ENCODE measurements at regions not wholly inside any gene's neighbourhood (a gene's known extent, or its start where the extent isn't known, plus 50 kb on each side); places are given as distances from the start of the nearest gene placed in this dataset.
"Not testable (repeated sequence)": the region's sequence is repeated elsewhere in the genome, so short reads cannot be mapped to it uniquely, and the experiment has no call there.

DNA sequence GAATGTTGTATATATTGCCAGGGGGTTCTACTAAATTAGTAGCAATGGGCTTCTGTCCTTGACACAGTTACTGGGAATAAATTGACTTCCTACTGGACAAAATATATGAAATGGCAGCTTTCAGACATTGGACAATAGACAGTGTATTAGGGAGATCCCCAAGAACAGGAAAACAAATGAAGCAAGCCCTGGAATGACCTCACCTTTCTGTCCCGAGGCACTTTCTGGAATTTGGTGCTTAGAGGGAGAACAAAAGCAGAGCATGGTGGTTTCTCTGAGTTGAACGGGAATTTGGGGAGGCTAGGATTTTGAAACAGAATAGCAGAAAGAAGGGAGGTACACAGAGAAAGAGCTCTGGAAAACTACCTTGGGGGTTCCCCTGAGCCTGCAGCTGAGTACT lies 187.7 kb upstream of the MAGEB2 start:
- Histone ChIP-seq H3K4me3 (no peak overlapping the region), H3K9ac (ENCODE audit: insufficient read depth in 1 of 2, low read length in 2 of 2) (no peak overlapping the region), H3K4me1 (ENCODE audit: control insufficient read depth in 5 of 5, insufficient read depth in 5 of 5, low read length in 5 of 5) (no peaks in the 10 kb centered on the region), H3K36me3 (ENCODE audit: control insufficient read depth in 4 of 4, insufficient read depth in 4 of 4, low read length in 4 of 4) (no peaks in the 10 kb centered on the region), H3K27ac (ENCODE audit: low read depth in 1 of 2, low read length in 1 of 2) (no peak overlapping the region), H3K27me3 (ENCODE audit: control insufficient read depth in 3 of 3, insufficient read depth in 3 of 3, low read length in 2 of 3) (no peaks in the 10 kb centered on the region), H3K9me3 (ENCODE audit: control insufficient read depth in 4 of 4, insufficient read depth in 3 of 4, low read length in 3 of 4) (peaks cover 0 to 2% (median 0%) of the 10 kb centered on the region in 4 donors)
- WGBS, 2 donors = 64 to 71% methylated on average over 2 of the region's 2 CpGs
- TF ChIP-seq, protein P1, sequence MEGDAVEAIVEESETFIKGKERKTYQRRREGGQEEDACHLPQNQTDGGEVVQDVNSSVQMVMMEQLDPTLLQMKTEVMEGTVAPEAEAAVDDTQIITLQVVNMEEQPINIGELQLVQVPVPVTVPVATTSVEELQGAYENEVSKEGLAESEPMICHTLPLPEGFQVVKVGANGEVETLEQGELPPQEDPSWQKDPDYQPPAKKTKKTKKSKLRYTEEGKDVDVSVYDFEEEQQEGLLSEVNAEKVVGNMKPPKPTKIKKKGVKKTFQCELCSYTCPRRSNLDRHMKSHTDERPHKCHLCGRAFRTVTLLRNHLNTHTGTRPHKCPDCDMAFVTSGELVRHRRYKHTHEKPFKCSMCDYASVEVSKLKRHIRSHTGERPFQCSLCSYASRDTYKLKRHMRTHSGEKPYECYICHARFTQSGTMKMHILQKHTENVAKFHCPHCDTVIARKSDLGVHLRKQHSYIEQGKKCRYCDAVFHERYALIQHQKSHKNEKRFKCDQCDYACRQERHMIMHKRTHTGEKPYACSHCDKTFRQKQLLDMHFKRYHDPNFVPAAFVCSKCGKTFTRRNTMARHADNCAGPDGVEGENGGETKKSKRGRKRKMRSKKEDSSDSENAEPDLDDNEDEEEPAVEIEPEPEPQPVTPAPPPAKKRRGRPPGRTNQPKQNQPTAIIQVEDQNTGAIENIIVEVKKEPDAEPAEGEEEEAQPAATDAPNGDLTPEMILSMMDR (IDR thresholded peaks at IDR 0.05; ENCODE audit: control extremely low read depth, extremely low read depth) = no peak
- no peak for ATAC-seq (ENCODE audit: insufficient read depth, low FRiP score)
- DNase-seq = no peak

GRCh38 chrX:30036406-30036805 lies 179.0 kb upstream of the MAGEB2 start:
- 59 to 81% methylated on average over 4 of the region's 4 CpGs for WGBS, 2 donors
- H3K9me3 ChIP-seq (ENCODE audit: control insufficient read depth in 4 of 4, insufficient read depth in 3 of 4, low read length in 3 of 4); H3K9ac ChIP-seq (ENCODE audit: insufficient read depth in 1 of 2, low read length in 2 of 2); H3K27ac ChIP-seq (ENCODE audit: low read depth in 1 of 2, low read length in 1 of 2); H3K36me3 ChIP-seq (ENCODE audit: control insufficient read depth in 4 of 4, insufficient read depth in 4 of 4, low read length in 4 of 4); H3K4me3 ChIP-seq; H3K4me1 ChIP-seq (ENCODE audit: control insufficient read depth in 5 of 5, insufficient read depth in 5 of 5, low read length in 5 of 5); ATAC-seq (ENCODE audit: insufficient read depth, low FRiP score); DNase-seq; H3K27me3 ChIP-seq (ENCODE audit: control insufficient read depth in 3 of 3, insufficient read depth in 3 of 3, low read length in 2 of 3): not testable (repeated sequence)

DNA sequence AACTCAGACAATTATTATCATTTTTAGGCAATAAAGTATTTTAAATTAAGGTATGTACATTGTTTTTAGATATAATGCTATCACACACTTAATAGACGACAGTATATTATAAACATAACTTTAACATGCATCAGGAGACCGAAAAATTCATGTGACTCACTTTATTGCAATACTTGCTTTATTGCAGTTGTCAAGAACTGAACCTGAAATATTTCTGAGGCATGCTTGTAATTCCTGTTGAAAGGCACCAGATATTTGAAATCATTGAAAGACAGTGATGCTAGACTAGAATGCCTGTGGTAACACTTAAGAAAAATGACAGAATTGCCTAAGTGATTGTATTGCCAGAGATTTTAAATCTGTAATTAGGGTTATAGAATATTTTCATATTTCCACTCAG lies 175.6 kb upstream of the MAGEB2 start:
- no peaks in the 10 kb centered on the region for H3K4me1 ChIP-seq (ENCODE audit: control insufficient read depth in 5 of 5, insufficient read depth in 5 of 5, low read length in 5 of 5)
- peaks cover 0 to 7% (median 0%) of the 10 kb centered on the region in 4 donors for H3K9me3 ChIP-seq (ENCODE audit: control insufficient read depth in 4 of 4, insufficient read depth in 3 of 4, low read length in 3 of 4)
- no peak for ATAC-seq (ENCODE audit: insufficient read depth, low FRiP score)
- H3K27me3 ChIP-seq (ENCODE audit: control insufficient read depth in 3 of 3, insufficient read depth in 3 of 3, low read length in 2 of 3) = no peaks in the 10 kb centered on the region
- H3K36me3 ChIP-seq (ENCODE audit: control insufficient read depth in 4 of 4, insufficient read depth in 4 of 4, low read length in 4 of 4) = no peaks in the 10 kb centered on the region
- H3K9ac ChIP-seq (ENCODE audit: insufficient read depth in 1 of 2, low read length in 2 of 2) = no peak overlapping the region
- no peak for DNase-seq
- no peak overlapping the region for H3K27ac ChIP-seq (ENCODE audit: low read depth in 1 of 2, low read length in 1 of 2)
- H3K4me3 ChIP-seq = no peak overlapping the region
- TF ChIP-seq, protein P1 (IDR thresholded peaks at IDR 0.05; ENCODE audit: control extremely low read depth, extremely low read depth) = no peak
- WGBS, 2 donors = 63 to 81% methylated on average over 2 of the region's 2 CpGs

GRCh38 chrX:30060718-30061117 lies 154.6 kb upstream of the MAGEB2 start:
- Histone ChIP-seq H3K4me1 (ENCODE audit: control insufficient read depth in 5 of 5, insufficient read depth in 5 of 5, low read length in 5 of 5) (no peaks in the 10 kb centered on the region), H3K9me3 (ENCODE audit: control insufficient read depth in 4 of 4, insufficient read depth in 3 of 4, low read length in 3 of 4) (no peaks in the 10 kb centered on the region), H3K36me3 (ENCODE audit: control insufficient read depth in 4 of 4, insufficient read depth in 4 of 4, low read length in 4 of 4) (no peaks in the 10 kb centered on the region), H3K27ac (ENCODE audit: low read depth in 1 of 2, low read length in 1 of 2) (no peak overlapping the region), H3K9ac (ENCODE audit: insufficient read depth in 1 of 2, low read length in 2 of 2) (no peak overlapping the region), H3K4me3 (no peak overlapping the region), H3K27me3 (ENCODE audit: control insufficient read depth in 3 of 3, insufficient read depth in 3 of 3, low read length in 2 of 3) (peaks cover 0 to 3% (median 0%) of the 10 kb centered on the region in 3 donors)
- peak in 2 of 3 donors; percentile 3 to 23 for DNase-seq
- WGBS, 2 donors = 37 to 56% methylated on average over 2 of the region's 2 CpGs
- TF ChIP-seq, protein P1 (IDR thresholded peaks at IDR 0.05; ENCODE audit: control extremely low read depth, extremely low read depth) = no peak
- no peak for ATAC-seq (ENCODE audit: insufficient read depth, low FRiP score)
